Lung (tissue), 11 donors: ENCODE measurements at regions not wholly inside any gene's neighbourhood (a gene's known extent, or its start where the extent isn't known, plus 50 kb on each side); places are given as distances from the start of the nearest gene placed in this dataset.

Experiments
- ATAC-seq: fragments of 200-7000 bp; cut with Tn5 transposase; one replicate; pipeline ENCODE4 v1.9.1; 2020; ENCODE audit warnings: moderate number of reproducible peaks; ENCODE audit not compliant: insufficient read depth, low FRiP score
- DNase-seq, 3 donors: peaks; one replicate each; pipeline ENCODE4 v3.0.0-alpha.2; 2013 to 2017
- H3K27ac ChIP-seq, 2 donors: one replicate each; pipeline ENCODE4 v1.5.1; 2013; ENCODE audit warnings: mild to moderate bottlenecking in 2 of 2, moderate library complexity in 2 of 2, control low read depth in 1 of 2, inconsistent platforms in 1 of 2, low read depth in 1 of 2, low read length in 1 of 2
- H3K27me3 ChIP-seq, 3 donors: one replicate each; pipeline ENCODE4 v1.5.1; 2013; ENCODE audit warnings: low read length in 2 of 3; ENCODE audit not compliant: control insufficient read depth in 3 of 3, insufficient read depth in 3 of 3
- H3K36me3 ChIP-seq, 4 donors: one replicate each; pipeline ENCODE4 v1.5.1; 2013; ENCODE audit warnings: low read length in 4 of 4, mild to moderate bottlenecking in 1 of 4, moderate library complexity in 1 of 4; ENCODE audit not compliant: control insufficient read depth in 4 of 4, insufficient read depth in 4 of 4
- H3K4me1 ChIP-seq, 5 donors: one replicate each; pipeline ENCODE4 v1.5.1; 2013; ENCODE audit warnings: low read length in 5 of 5, mild to moderate bottlenecking in 2 of 5, moderate library complexity in 1 of 5; ENCODE audit not compliant: control insufficient read depth in 5 of 5, insufficient read depth in 5 of 5
- H3K4me3 ChIP-seq: one replicate; pipeline ENCODE4 v1.5.1; 2013; ENCODE audit warnings: mild to moderate bottlenecking, control low read depth, moderate library complexity
- H3K9ac ChIP-seq, 2 donors: one replicate each; pipeline ENCODE4 v1.5.1; 2013; ENCODE audit warnings: low read length in 2 of 2, control low read depth in 1 of 2; ENCODE audit not compliant: insufficient read depth in 1 of 2
- H3K9me3 ChIP-seq, 4 donors: one replicate each; pipeline ENCODE4 v1.5.1; 2013; ENCODE audit warnings: low read length in 3 of 4, mild to moderate bottlenecking in 1 of 4, moderate library complexity in 1 of 4; ENCODE audit not compliant: control insufficient read depth in 4 of 4, insufficient read depth in 3 of 4
- CTCF ChIP-seq: IDR thresholded peaks from 2 replicates; pipeline ENCODE4 v1.5.1; 2012; ENCODE audit warnings: mild to moderate bottlenecking; ENCODE audit errors: control extremely low read depth, extremely low read depth
- WGBS, 2 donors: extraction: QIAGEN DNeasy Blood & Tissue Kit; methylation state at CpG; one replicate each; pipeline ENCODE4 v1.1.7; 2013; 5-methylcytosine and 5-hydroxymethylcytosine counted together
- donor health status: control.
- donor health status: control.
- donor health status: Bipolar disorder and iron deficiency.
- donor health status: healthy.
- donor health status: DM: yes; HTN: yes; CAD: no.

- Histone ChIP-seq H3K27me3 (peaks cover 0 to 5% (median 0%) of the 10 kb centered on the region in 3 donors), H3K9me3 (peaks cover 0 to 2% (median under 1%) of the 10 kb centered on the region in 4 donors), H3K4me3 (no peak overlapping the region), H3K4me1 (peaks cover 0 to 11% (median 0%) of the 10 kb centered on the region in 5 donors), H3K36me3 (no peaks in the 10 kb centered on the region), H3K9ac (no peak overlapping the region), H3K27ac (no peak overlapping the region)
- ATAC-seq (no peak), DNase-seq (no peak)
- TF ChIP-seq CTCF = no peak
- WGBS, 2 donors = 59 to 68% methylated on average over 28 of the region's 28 CpGs
These were observed 127.9 kb downstream of the PXDC1 start for GRCh38 chr6:3623451-3624249.

GRCh38 chr6:3621411-3621810, 130.1 kb downstream of the PXDC1 start:
- DNase-seq = no peak
- WGBS, 2 donors = 94 to 98% methylated on average over 5 of the region's 5 CpGs
- no peak overlapping the region for H3K9ac ChIP-seq

GRCh38 chr6:3620937-3621336, 130.6 kb downstream of the PXDC1 start:
- Histone ChIP-seq H3K27ac (no peak overlapping the region), H3K4me1 (peaks cover 0 to 3% (median 0%) of the 10 kb centered on the region in 5 donors), H3K9ac (no peak overlapping the region), H3K36me3 (no peaks in the 10 kb centered on the region), H3K9me3 (peaks cover 0 to 4% (median under 1%) of the 10 kb centered on the region in 4 donors), H3K27me3 (peaks cover 0 to 2% (median 0%) of the 10 kb centered on the region in 3 donors), H3K4me3 (no peak overlapping the region)
- TF ChIP-seq CTCF = no peak
- no peak for DNase-seq
- no peak for ATAC-seq
- 84 to 86% methylated on average over 3 of the region's 3 CpGs for WGBS, 2 donors

More at GRCh38 chr6:3621411-3621810, 130.1 kb downstream of the PXDC1 start:
- no peak for TF ChIP-seq CTCF
- no peaks in the 10 kb centered on the region for H3K36me3 ChIP-seq
- peaks cover 0 to 3% (median 0%) of the 10 kb centered on the region in 5 donors for H3K4me1 ChIP-seq
- peaks cover 0 to 4% (median under 1%) of the 10 kb centered on the region in 4 donors for H3K9me3 ChIP-seq
- no peak overlapping the region for H3K4me3 ChIP-seq
- no peak overlapping the region for H3K27ac ChIP-seq
- H3K27me3 ChIP-seq = peaks cover 0 to 2% (median 0%) of the 10 kb centered on the region in 3 donors
- ATAC-seq = no peak
